SK-N-SH (cell line): ENCODE measurements at regions not wholly inside any gene's neighbourhood (a gene's known extent, or its start where the extent isn't known, plus 50 kb on each side); places are given as distances from the start of the nearest gene placed in this dataset.

Source experiments
- CTCF ChIA-PET: fragments of 300-600, 350-600 bp; formaldehyde crosslinking; extraction: SDS; loops from one replicate; lab custom pipeline; 2021; lab: Yijun Ruan, JAX
- POLR2A ChIA-PET: fragments of 350-600 bp; sonication (Branson Sonifier 250); formaldehyde crosslinking; extraction: SDS; loops from one replicate; lab custom pipeline; 2020; ENCODE audit warnings: antibody characterized with exemption, inconsistent platforms; lab: Yijun Ruan, JAX
- DNase-seq: peaks from one replicate; pipeline ENCODE4 v3.0.0; 2012
- H2AFZ ChIP-seq: fragments of 200-600 bp; sonication (generic); 2 replicates; pipeline ENCODE4 v1.8.1; 2016; ENCODE audit warnings: antibody characterized with exemption, mild to moderate bottlenecking, low read depth
- H3F3A ChIP-seq: fragments of 200-600 bp; sonication (generic); replicated peaks from 2 replicates; pipeline ENCODE3; 2016; ENCODE audit warnings: antibody characterized with exemption, mild to moderate bottlenecking; ENCODE audit not compliant: insufficient read depth
- H3K27ac ChIP-seq, 2 experiments: fragments of 200-500 bp in 1 of 2; fragments of 200-600 bp in 1 of 2; sonication (Bioruptor generic) in 1 of 2; sonication (generic), shearing (Covaris generic) in 1 of 2; 2 replicates each; pipeline versions ENCODE4 v1.5.1 to v1.6.1; 2014 to 2016; ENCODE audit warnings: low read depth in 2 of 2, inconsistent platforms in 1 of 2, low read length in 1 of 2, mild to moderate bottlenecking in 1 of 2, mixed read lengths in 1 of 2
- H3K27me3 ChIP-seq: fragments of 200-600 bp; sonication (generic), shearing (Covaris generic); 2 replicates; pipeline ENCODE4 v1.6.1; 2016; ENCODE audit warnings: mixed run types; ENCODE audit not compliant: insufficient read depth
- H3K36me3 ChIP-seq, 2 experiments: fragments of 200-500 bp in 1 of 2; fragments of 200-600 bp in 1 of 2; sonication (Bioruptor generic) in 1 of 2; sonication (generic) in 1 of 2; replicated peaks in 1 of 2; 2 replicates each; pipeline versions ENCODE3 to v1.5.1; 2014 to 2016; ENCODE audit warnings: low read length in 1 of 2, mild to moderate bottlenecking in 1 of 2; ENCODE audit not compliant: insufficient read depth in 2 of 2, control insufficient read depth in 1 of 2
- H3K4me1 ChIP-seq, 2 experiments: fragments of 200-500 bp in 1 of 2; fragments of 200-600 bp in 1 of 2; sonication (Bioruptor generic) in 1 of 2; sonication (generic), shearing (Covaris generic) in 1 of 2; 2 replicates each; pipeline versions ENCODE4 v1.5.1 to v1.6.1; 2014 to 2016; ENCODE audit warnings: low read depth in 1 of 2, low read length in 1 of 2, mixed run types in 1 of 2; ENCODE audit not compliant: insufficient read depth in 2 of 2, control insufficient read depth in 1 of 2
- H3K4me2 ChIP-seq: fragments of 200-600 bp; sonication (generic), shearing (Covaris generic); 2 replicates; pipeline ENCODE4 v1.6.1; 2017; ENCODE audit warnings: mixed run types
- H3K4me3 ChIP-seq, 2 experiments: fragments of 200-500 bp in 1 of 2; fragments of 200-600 bp in 1 of 2; sonication (Bioruptor generic) in 1 of 2; sonication (generic), shearing (Covaris generic) in 1 of 2; 2 replicates each; pipeline versions ENCODE4 v1.5.1 to v1.8.1; 2014 to 2016; ENCODE audit warnings: low read depth in 2 of 2, inconsistent platforms in 1 of 2, low read length in 1 of 2, mild to moderate bottlenecking in 1 of 2, mixed read lengths in 1 of 2, moderate library complexity in 1 of 2
- H3K79me2 ChIP-seq: fragments of 200-600 bp; sonication (generic); 2 replicates; pipeline ENCODE4 v1.8.1; 2017; ENCODE audit warnings: mild to moderate bottlenecking; ENCODE audit not compliant: insufficient read depth
- H3K9ac ChIP-seq: fragments of 200-600 bp; sonication (generic); 2 replicates; pipeline ENCODE4 v1.6.1; 2017; ENCODE audit warnings: mixed run types
- H3K9me2 ChIP-seq: fragments of 200-600 bp; sonication (generic); 2 replicates; pipeline ENCODE4 v1.6.1; 2017; ENCODE audit warnings: mixed run types
- H3K9me3 ChIP-seq: fragments of 200-600 bp; sonication (generic); 2 replicates; pipeline ENCODE4 v1.6.1; 2017; ENCODE audit warnings: mixed run types, mild to moderate bottlenecking, moderate library complexity
- H4K20me1 ChIP-seq: fragments of 200-600 bp; sonication (generic); 2 replicates; pipeline ENCODE4 v1.6.1; 2017; ENCODE audit warnings: mild to moderate bottlenecking, mixed run types; ENCODE audit not compliant: insufficient read depth
- ELF1 ChIP-seq: IDR thresholded peaks from 2 replicates; pipeline ENCODE4 v1.4.0; 2012
- FOSL2 ChIP-seq: IDR thresholded peaks from 2 replicates; pipeline ENCODE4 v1.4.0; 2012; ENCODE audit warnings: low read depth, mild to moderate bottlenecking, moderate library complexity, borderline replicate concordance
- FOXJ3 ChIP-seq: sonication (generic); formaldehyde crosslinking; IDR thresholded peaks from 2 replicates; pipeline ENCODE4 v1.5.1; 2020; ENCODE audit warnings: mild to moderate bottlenecking, missing genetic modification reagents
- FOXM1 ChIP-seq: IDR thresholded peaks from 2 replicates; pipeline ENCODE4 v1.4.0; 2012; ENCODE audit warnings: low read depth, mild to moderate bottlenecking
- JUND ChIP-seq: IDR thresholded peaks from 2 replicates; pipeline ENCODE4 v1.4.0; 2012
- MEF2A ChIP-seq: IDR thresholded peaks from 2 replicates; pipeline ENCODE4 v1.4.0; 2012; ENCODE audit warnings: low read depth, borderline replicate concordance
- MXI1 ChIP-seq: IDR thresholded peaks from 2 replicates; pipeline ENCODE4 v1.6.1; 2012; ENCODE audit warnings: mild to moderate bottlenecking, low read depth, low read length, improper control_type of control experiment
- POLR2AphosphoS5 ChIP-seq: IDR thresholded peaks from 2 replicates; pipeline ENCODE4 v1.6.1; 2012; ENCODE audit warnings: low read depth, low read length
- RXRA ChIP-seq: IDR thresholded peaks from 2 replicates; pipeline ENCODE4 v1.4.0; 2012; ENCODE audit warnings: low read depth, mild to moderate bottlenecking, borderline replicate concordance
- TCF12 ChIP-seq: IDR thresholded peaks from 2 replicates; pipeline ENCODE4 v1.4.0; 2012
- TEAD4 ChIP-seq: IDR thresholded peaks from 2 replicates; pipeline ENCODE4 v1.4.0; 2012; ENCODE audit warnings: mild to moderate bottlenecking, borderline replicate concordance; ENCODE audit not compliant: insufficient read depth
- WGBS: methylation state at CpG from one replicate; pipeline ENCODE4 v1.1.6; 2017; ENCODE audit warnings: low lambda C conversion rate; 5-methylcytosine and 5-hydroxymethylcytosine counted together
- TF ChIP-seq, protein P1 (sequence below): fragments of 150-350 bp; IDR thresholded peaks from 2 replicates; pipeline ENCODE4 v1.6.1; 2016; ENCODE audit warnings: mild to moderate bottlenecking, low read depth, low read length
- TF ChIP-seq, protein P2 (sequence below): fragments of 150-350 bp; IDR thresholded peaks from 2 replicates; pipeline ENCODE4 v1.6.1; 2017; ENCODE audit warnings: antibody characterized with exemption, low read length, low read depth, borderline replicate concordance
- TF ChIP-seq, protein P3 (sequence below): IDR thresholded peaks from 2 replicates; pipeline ENCODE4 v1.4.0; 2012; ENCODE audit warnings: low read depth, borderline replicate concordance
- TF ChIP-seq, protein P4 (sequence below): IDR thresholded peaks from 2 replicates; pipeline ENCODE4 v1.6.1; 2012; ENCODE audit warnings: mild to moderate bottlenecking, low read depth, low read length, moderate library complexity
- TF ChIP-seq, protein P5 (sequence below): IDR thresholded peaks from 2 replicates; pipeline ENCODE4 v1.4.0; 2012; ENCODE audit warnings: low read depth, borderline replicate concordance
- TF ChIP-seq, protein P6 (sequence below): fragments of 200-600 bp; sonication (generic); IDR thresholded peaks from 2 replicates; pipeline ENCODE4 v1.6.1; 2017; ENCODE audit warnings: antibody characterized with exemption, mild to moderate bottlenecking, moderate library complexity

DNA sequence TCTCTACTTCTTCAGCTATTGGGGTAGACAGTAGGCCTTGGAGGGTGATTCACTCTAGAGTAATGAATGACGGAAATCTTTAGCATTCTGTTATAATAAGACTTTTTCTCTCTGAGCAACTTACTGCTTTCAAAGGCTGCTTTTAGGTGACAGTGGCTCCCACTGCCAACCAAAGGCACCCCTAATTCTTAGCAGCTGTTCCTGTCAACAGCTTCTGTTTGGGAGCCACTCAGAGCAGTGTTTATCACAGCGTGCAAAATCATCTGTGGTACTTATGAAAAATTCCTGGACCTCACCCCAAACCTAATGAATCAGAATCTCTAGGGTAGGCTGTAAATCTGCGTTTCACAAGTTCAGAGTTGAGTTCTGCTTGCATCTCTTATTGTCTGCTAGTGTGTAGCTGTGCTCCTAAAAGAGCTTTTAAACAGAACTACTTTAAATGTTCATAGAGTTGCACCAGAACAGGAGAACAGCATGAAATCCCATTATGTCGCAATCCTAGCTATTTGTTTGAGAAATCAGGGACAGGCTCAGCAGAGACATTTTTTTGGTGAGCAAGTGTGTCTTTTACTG is 52.8 kb upstream of the POU4F2 start:
- no peak for DNase-seq
- H3F3A ChIP-seq: no peaks in the 10 kb centered on the region
- H3K27ac ChIP-seq: no peak overlapping the region
- no peaks in the 10 kb centered on the region for H3K79me2 ChIP-seq
- H3K4me1 ChIP-seq: peaks cover 0 to 5% of the 10 kb centered on the region in 2 experiments; a peak in 1 of 4 replicates
- WGBS: 20% methylated on average over 4 of the region's 4 CpGs
- H3K27me3 ChIP-seq: no peaks in the 10 kb centered on the region
- H2AFZ ChIP-seq: no peak overlapping the region; the same call in 1 of the 2 replicates
- no peak overlapping the region for H3K4me3 ChIP-seq
- H3K36me3 ChIP-seq: no peaks in the 10 kb centered on the region
- H4K20me1 ChIP-seq: no peaks in the 10 kb centered on the region
- ChIA-PET POLR2A (no interaction called here), CTCF (interaction anchor here (0.6 to 1.6 kb wide), 2 partner anchors 243 to 906 kb away, joined by 3 read pairs; no protein-coding TSS in a partner anchor)
- no peaks in the 10 kb centered on the region for H3K9me3 ChIP-seq
- H3K9me2 ChIP-seq: no peaks in the 10 kb centered on the region
- TF ChIP-seq FOXJ3 (CRISPR knock-in tag): no peak
- TF ChIP-seq TCF12: 0 out of 2 replicates have a peak, but pooled peaks have one; percentile 9
- TF ChIP-seq FOSL2: no peak
- TF ChIP-seq, protein P1, sequence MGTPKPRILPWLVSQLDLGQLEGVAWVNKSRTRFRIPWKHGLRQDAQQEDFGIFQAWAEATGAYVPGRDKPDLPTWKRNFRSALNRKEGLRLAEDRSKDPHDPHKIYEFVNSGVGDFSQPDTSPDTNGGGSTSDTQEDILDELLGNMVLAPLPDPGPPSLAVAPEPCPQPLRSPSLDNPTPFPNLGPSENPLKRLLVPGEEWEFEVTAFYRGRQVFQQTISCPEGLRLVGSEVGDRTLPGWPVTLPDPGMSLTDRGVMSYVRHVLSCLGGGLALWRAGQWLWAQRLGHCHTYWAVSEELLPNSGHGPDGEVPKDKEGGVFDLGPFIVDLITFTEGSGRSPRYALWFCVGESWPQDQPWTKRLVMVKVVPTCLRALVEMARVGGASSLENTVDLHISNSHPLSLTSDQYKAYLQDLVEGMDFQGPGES: no peak
- no peak for TF ChIP-seq POLR2AphosphoS5
- no peak for TF ChIP-seq RXRA
- TF ChIP-seq TEAD4: no peak
- TF ChIP-seq, protein P2, sequence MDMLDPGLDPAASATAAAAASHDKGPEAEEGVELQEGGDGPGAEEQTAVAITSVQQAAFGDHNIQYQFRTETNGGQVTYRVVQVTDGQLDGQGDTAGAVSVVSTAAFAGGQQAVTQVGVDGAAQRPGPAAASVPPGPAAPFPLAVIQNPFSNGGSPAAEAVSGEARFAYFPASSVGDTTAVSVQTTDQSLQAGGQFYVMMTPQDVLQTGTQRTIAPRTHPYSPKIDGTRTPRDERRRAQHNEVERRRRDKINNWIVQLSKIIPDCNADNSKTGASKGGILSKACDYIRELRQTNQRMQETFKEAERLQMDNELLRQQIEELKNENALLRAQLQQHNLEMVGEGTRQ: no peak
- TF ChIP-seq, protein P3, sequence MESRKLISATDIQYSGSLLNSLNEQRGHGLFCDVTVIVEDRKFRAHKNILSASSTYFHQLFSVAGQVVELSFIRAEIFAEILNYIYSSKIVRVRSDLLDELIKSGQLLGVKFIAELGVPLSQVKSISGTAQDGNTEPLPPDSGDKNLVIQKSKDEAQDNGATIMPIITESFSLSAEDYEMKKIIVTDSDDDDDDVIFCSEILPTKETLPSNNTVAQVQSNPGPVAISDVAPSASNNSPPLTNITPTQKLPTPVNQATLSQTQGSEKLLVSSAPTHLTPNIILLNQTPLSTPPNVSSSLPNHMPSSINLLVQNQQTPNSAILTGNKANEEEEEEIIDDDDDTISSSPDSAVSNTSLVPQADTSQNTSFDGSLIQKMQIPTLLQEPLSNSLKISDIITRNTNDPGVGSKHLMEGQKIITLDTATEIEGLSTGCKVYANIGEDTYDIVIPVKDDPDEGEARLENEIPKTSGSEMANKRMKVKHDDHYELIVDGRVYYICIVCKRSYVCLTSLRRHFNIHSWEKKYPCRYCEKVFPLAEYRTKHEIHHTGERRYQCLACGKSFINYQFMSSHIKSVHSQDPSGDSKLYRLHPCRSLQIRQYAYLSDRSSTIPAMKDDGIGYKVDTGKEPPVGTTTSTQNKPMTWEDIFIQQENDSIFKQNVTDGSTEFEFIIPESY: no peak
- TF ChIP-seq FOXM1: no peak
- peak; percentile 28; the same call in 1 of the 2 replicates for TF ChIP-seq JUND
- TF ChIP-seq, protein P4, sequence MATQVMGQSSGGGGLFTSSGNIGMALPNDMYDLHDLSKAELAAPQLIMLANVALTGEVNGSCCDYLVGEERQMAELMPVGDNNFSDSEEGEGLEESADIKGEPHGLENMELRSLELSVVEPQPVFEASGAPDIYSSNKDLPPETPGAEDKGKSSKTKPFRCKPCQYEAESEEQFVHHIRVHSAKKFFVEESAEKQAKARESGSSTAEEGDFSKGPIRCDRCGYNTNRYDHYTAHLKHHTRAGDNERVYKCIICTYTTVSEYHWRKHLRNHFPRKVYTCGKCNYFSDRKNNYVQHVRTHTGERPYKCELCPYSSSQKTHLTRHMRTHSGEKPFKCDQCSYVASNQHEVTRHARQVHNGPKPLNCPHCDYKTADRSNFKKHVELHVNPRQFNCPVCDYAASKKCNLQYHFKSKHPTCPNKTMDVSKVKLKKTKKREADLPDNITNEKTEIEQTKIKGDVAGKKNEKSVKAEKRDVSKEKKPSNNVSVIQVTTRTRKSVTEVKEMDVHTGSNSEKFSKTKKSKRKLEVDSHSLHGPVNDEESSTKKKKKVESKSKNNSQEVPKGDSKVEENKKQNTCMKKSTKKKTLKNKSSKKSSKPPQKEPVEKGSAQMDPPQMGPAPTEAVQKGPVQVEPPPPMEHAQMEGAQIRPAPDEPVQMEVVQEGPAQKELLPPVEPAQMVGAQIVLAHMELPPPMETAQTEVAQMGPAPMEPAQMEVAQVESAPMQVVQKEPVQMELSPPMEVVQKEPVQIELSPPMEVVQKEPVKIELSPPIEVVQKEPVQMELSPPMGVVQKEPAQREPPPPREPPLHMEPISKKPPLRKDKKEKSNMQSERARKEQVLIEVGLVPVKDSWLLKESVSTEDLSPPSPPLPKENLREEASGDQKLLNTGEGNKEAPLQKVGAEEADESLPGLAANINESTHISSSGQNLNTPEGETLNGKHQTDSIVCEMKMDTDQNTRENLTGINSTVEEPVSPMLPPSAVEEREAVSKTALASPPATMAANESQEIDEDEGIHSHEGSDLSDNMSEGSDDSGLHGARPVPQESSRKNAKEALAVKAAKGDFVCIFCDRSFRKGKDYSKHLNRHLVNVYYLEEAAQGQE: no peak
- TF ChIP-seq, protein P5, sequence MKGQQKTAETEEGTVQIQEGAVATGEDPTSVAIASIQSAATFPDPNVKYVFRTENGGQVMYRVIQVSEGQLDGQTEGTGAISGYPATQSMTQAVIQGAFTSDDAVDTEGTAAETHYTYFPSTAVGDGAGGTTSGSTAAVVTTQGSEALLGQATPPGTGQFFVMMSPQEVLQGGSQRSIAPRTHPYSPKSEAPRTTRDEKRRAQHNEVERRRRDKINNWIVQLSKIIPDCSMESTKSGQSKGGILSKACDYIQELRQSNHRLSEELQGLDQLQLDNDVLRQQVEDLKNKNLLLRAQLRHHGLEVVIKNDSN: no peak
- TF ChIP-seq ELF1: no peak
- no peak for TF ChIP-seq MEF2A
- TF ChIP-seq, protein P6, sequence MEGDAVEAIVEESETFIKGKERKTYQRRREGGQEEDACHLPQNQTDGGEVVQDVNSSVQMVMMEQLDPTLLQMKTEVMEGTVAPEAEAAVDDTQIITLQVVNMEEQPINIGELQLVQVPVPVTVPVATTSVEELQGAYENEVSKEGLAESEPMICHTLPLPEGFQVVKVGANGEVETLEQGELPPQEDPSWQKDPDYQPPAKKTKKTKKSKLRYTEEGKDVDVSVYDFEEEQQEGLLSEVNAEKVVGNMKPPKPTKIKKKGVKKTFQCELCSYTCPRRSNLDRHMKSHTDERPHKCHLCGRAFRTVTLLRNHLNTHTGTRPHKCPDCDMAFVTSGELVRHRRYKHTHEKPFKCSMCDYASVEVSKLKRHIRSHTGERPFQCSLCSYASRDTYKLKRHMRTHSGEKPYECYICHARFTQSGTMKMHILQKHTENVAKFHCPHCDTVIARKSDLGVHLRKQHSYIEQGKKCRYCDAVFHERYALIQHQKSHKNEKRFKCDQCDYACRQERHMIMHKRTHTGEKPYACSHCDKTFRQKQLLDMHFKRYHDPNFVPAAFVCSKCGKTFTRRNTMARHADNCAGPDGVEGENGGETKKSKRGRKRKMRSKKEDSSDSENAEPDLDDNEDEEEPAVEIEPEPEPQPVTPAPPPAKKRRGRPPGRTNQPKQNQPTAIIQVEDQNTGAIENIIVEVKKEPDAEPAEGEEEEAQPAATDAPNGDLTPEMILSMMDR: no peak
- TF ChIP-seq MXI1: no peak
- no peak overlapping the region for H3K9ac ChIP-seq
- H3K4me2 ChIP-seq: no peak overlapping the region
